ENCODE measurements at regions not wholly inside any gene's neighbourhood (a gene's known extent, or its start where the extent isn't known, plus 50 kb on each side); places are given as distances from the start of the nearest gene placed in this dataset.
"Not testable (repeated sequence)": the region's sequence is repeated elsewhere in the genome, so short reads cannot be mapped to it uniquely, and the experiment has no call there.

- DNase-seq (ENCODE audit: extremely low read depth, low read depth): no peak
- TF ChIP-seq CTCF (IDR thresholded peaks at IDR 0.05; ENCODE audit: low read depth, low read length, missing control alignments): no peak
- no peak overlapping the region for H3K4me3 ChIP-seq (replicated peaks; ENCODE audit: low read depth, low read length)
Observed at GRCh38 chrX:460823-461640, 74.3 kb upstream of the PPP2R3B start.

DNA sequence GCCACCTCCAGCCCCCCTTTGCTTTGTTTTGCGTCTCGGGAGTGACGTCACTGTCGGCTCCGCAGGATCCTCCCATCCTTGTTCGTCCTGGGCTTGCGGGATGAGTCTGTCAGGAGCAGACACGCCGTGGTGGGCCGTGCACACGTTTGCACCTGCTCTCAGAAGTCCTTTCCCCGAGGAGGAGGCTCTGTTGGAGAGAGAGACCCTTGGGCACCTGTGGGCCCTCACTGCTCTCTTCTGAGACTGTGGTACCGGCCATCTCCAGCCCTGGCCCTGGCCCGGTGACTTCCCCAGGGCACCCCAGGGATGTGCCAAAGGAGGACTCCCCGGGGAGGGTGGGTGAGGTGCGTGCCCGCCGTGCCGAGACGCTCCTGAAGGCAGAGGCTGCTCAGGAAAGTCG, 76.1 kb upstream of the PPP2R3B start:
- no peak for DNase-seq (ENCODE audit: extremely low read depth, low read depth)
- TF ChIP-seq CTCF (IDR thresholded peaks at IDR 0.05; ENCODE audit: low read depth, low read length, missing control alignments): no peak
- no peak overlapping the region for H3K4me3 ChIP-seq (replicated peaks; ENCODE audit: low read depth, low read length)

GRCh38 chrX:465418-466215, 78.9 kb upstream of the PPP2R3B start:
- H3K4me3 ChIP-seq (replicated peaks; ENCODE audit: low read depth, low read length): no peak overlapping the region
- no peak for DNase-seq (ENCODE audit: extremely low read depth, low read depth)
- TF ChIP-seq CTCF (IDR thresholded peaks at IDR 0.05; ENCODE audit: low read depth, low read length, missing control alignments): no peak

- not testable (repeated sequence) for H3K4me3 ChIP-seq (replicated peaks; ENCODE audit: low read depth, low read length); DNase-seq (ENCODE audit: extremely low read depth, low read depth)
Observed at GRCh38 chrX:466836-467235, 80.1 kb upstream of the PPP2R3B start.

GRCh38 chrX:467686-468085, 81.0 kb upstream of the PPP2R3B start:
- not testable (repeated sequence) for H3K4me3 ChIP-seq (replicated peaks; ENCODE audit: low read depth, low read length)

DNA sequence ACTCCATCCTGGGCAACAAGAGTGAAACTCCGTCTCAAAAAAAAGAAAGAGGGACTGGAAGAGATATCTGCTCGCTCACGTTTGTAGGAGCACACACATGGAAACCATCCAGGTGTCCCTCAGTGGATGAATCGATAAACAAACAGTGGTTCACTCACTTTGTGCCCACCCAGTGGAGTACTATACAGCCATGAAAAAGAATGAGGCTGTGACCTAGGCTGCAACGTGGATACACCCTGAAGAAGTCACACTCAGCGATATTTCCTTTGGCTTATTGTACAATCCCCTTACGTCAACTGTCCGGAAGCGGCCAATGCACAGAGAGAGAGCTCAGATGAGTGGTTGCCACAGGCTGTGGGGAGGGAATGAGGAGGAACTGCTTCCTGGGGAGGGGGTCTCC, 82.3 kb upstream of the PPP2R3B start:
- H3K4me3 ChIP-seq (replicated peaks; ENCODE audit: low read depth, low read length): no peak overlapping the region
- DNase-seq (ENCODE audit: extremely low read depth, low read depth): no peak
- no peak for TF ChIP-seq CTCF (IDR thresholded peaks at IDR 0.05; ENCODE audit: low read depth, low read length, missing control alignments)

More at GRCh38 chrX:467686-468085, 81.0 kb upstream of the PPP2R3B start:
- DNase-seq (ENCODE audit: extremely low read depth, low read depth): not testable (repeated sequence)

DNA sequence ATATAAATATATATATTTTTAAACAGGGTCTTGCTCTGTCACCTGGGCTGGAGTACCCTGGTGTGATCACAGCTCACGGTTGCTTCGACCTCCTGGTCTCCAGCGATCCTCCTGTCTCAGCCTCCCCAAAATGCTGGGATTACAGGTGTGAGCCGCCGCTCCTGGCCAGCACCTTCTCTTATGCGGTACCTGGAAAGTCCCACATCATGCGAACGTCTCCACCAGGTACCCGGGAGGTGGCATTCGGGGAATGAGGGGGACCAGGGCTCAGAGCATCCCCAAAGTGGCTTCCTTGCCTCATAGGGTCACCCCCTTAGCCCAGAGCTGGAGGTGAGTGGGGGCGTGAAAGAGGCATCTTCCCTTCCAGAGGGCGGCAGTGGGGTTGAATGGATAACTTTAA, 84.0 kb upstream of the PPP2R3B start:
- TF ChIP-seq CTCF (IDR thresholded peaks at IDR 0.05; ENCODE audit: low read depth, low read length, missing control alignments): no peak
- DNase-seq (ENCODE audit: extremely low read depth, low read depth): no peak
- H3K4me3 ChIP-seq (replicated peaks; ENCODE audit: low read depth, low read length): no peak overlapping the region

Data from HFF-Myc (cell line).